SHP77 (cell line): ENCODE measurements at regions not wholly inside any gene's neighbourhood (a gene's known extent, or its start where the extent isn't known, plus 50 kb on each side); places are given as distances from the start of the nearest gene placed in this dataset.

Experiments used
- DNase-seq, 2 experiments: peaks; one replicate each; lab custom pipeline; 2025; lab: John Stamatoyannopoulos, UW

DNA sequence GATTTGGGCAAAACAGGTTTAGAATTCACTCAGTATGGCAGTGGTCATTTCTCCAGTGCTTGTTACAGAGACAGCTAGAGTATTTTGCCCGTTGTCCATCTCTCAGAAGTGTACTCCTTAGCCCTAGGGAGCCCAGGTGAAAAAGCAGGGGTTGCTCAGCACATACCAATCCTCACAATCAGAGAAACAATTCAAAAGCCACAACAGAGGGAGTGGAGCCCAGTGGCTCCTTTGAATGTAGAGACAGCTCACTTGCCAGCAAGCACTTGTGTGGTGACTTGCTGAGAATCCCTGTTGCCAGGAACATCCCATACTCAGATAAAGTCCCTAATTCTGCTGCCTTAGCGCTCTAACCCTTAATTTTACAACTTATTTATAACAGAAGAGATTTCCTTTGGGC, 1488.3 kb downstream of the RPA4 start:
- no peak for DNase-seq

DNA sequence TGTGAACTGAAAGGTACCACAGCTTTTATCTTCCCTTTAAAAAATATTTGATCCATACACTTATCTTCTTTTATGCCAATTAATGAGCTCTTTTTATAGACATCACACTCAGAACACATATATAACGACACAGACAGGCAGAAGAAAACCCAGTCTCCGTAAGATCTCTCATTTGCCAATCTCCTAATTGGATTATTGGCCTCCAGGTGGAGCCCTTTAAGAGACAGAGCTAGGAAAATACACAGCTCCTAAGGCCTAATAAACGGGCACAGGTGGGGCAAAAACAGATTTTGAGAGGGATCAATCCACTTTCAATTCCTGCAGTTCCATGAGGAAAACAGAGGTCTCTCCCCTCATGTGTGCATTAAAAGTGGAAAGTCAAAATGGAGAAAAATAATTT, 1495.4 kb downstream of the RPA4 start:
- peak in 1 of 2 experiments; percentile 0 for DNase-seq

DNA sequence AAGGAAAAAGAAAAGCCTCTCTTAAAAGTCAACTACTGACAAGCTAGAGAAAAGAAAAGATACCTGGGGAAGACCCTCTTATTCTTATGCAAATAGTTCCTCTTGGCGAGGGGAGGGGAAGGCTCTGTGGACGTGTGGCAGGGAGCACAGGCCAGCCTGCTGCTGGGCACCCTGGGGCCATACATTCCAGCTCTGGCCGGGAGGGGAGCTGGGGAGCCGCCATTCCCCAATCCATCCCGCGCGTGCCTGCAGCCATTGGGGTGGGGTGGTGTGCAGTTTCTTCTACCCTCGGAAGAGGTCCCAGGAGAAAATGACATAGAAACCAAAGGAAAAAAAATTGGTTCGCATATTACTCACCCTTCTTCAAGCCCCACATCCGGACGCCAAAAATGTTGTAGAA, 1496.4 kb downstream of the RPA4 start:
- no peak for DNase-seq

DNA sequence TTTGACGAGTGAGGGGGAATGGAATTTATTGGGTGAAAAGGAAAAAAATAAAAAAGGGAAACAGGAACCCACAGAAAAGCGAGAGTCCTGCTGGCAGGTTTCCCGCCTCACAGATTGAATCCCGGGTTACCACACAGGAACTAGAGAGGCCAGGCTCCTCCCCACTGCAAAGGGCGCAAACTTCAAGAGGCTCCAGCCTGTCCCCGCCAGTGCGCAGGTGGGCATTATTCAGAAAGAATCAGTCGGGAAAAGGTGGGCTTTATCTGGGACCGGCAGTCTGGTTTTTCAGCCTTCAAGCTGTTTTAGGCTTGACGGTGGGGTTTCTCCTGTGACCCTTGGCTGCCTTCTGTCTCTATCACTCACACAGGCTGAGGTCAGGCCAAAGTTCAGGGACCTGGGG, 1496.8 kb downstream of the RPA4 start:
- DNase-seq: no peak

DNA sequence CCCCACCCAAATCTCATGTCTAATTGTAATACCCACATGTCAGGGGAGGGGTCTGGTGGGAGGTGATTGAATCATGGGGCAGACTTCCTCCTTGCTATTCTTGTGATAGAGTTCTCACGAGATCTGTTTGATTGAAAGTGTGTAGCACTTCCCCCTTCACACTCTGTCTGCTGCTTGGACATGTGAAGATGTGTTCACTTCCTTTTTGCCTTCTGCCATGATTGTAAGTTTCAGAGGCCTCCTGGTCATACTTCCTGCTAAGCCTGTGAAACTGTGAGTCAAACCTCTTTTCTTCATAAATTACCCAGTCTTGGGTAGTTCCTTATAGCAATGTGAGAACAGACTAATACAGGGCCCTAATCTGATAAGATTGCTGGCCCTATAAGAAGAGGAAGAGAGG, 1514.8 kb downstream of the RPA4 start:
- DNase-seq: no peak

DNA sequence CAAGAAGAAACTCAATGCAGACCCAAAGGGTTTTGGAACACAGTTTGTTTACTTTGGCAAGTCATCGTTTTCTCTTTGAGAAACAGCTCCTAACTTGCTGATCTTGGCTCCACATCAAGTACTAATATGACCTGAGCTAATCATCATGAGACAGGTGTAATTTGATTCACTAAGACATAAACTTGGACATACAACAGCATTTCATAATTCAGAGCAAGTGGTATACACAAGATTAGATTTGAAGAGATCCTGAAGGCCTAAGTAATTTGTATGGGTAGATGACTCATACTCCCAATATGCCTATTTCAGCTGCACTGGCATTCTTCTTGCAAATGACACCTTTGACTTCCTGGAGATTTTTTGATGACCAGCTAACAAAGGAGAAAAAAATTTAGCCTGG, 1521.7 kb downstream of the RPA4 start:
- DNase-seq: no peak

DNA sequence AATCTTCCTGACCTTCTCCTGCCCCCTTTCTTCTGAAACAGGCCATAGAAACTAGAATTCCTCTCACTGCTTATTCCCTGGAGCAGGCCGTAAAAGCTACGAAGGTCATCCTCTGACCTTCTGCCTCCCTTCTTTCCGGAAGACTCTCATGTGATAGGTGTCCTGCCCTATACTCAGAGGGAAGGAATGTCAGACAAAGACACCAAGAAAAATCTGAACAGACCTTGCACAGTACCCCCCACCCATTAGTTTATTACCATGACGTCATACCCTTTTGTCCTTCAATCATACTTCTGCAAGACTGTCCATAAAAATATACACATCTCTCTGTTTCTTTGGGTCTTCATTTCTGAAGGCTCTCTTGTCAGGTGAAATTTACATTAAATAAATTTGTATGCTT, 1523.9 kb downstream of the RPA4 start:
- DNase-seq: no peak

DNA sequence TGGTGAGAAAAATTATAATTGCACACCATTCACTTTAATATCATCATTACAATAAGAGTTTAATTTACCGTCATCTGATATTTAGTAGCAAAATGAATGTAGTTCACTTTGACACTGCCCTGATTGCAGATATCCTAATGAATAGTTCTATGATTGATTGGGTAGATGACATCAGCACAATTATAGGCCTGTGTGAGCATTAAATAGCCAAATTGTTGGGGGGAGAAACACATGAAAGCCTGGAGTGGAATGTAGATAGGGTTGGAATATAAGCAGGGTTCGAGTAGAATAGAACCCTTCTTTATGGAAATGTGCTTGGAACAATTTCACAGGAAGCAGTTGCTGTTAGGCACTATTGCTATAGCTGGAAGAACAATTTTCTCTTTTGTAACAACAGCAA, 1526.2 kb downstream of the RPA4 start:
- DNase-seq: no peak

DNA sequence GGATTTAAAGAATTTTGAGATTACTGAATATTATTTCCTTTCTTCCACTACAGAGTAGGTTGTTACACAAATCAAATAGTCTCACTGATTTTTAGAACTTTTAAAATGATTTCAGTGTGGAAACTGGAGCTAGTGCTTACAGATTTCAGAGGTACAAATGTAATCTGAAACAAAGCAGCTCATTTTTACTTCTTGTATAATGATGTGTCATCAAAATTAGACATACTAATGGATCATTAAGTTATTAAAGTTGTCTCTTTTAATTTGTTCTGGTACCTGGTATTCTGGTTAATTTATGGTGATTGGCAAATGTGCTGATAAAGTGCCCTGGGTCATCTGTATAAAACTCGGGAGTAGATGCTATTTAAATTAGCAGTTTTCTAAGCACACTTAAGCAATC, 1528.3 kb downstream of the RPA4 start:
- DNase-seq: no peak

DNA sequence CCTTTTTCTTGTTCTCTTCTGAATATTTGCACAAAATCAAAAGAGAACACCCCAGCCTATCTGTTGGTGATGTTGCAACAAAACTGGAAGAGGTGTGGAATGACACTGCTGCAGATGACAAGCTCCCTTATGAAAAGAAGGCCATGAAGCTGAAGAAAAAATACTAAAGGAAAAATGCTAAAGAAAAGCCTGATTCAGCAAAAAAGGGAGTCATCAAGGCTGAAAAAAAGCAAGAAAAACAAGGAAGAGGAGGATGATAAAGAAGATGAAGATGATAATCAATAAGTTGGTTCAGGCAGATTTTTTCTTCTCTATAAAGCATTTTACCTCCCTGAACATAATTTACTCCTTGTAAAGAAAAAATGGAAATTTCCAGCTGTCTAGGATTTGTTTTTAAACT, 1538.8 kb downstream of the RPA4 start:
- DNase-seq: no peak

DNA sequence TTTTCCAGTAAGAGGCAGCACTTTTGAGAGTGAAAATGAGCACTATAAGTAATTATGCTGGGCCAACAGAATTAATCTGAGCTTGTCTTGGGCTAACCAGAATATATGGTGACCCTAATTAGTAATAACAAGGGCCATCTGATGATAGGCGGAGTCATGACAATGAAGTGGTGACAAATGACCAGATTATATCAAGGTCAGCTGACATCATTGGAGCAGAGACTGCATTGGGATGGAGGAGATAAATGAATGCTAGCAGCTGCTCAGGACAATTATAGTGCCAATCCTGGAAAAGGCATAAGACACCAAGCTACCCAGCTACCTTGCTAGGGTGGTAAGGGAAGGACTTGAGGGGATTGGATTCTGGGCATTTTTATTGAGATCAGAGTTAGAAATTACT, 1548.7 kb downstream of the RPA4 start:
- DNase-seq: no peak

DNA sequence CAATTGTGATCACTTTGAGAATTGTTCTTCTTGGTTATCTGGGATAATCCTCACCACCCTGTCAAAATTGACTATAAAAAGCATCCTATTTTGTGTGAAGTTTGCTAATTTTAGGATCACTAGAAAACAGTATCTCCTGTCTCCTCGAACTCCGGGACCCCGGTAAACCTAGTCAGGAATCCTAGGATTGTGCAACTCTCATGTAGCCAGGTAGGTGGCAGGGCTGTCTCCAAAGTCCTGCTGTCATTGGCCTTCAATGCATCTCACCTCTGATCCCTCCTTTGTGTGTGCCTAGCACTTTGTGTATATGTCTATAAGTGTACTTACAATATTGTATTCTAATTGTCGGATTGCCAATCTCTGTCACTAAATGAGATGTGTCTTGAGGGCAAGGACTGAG, 1564.8 kb downstream of the RPA4 start:
- DNase-seq: no peak

DNA sequence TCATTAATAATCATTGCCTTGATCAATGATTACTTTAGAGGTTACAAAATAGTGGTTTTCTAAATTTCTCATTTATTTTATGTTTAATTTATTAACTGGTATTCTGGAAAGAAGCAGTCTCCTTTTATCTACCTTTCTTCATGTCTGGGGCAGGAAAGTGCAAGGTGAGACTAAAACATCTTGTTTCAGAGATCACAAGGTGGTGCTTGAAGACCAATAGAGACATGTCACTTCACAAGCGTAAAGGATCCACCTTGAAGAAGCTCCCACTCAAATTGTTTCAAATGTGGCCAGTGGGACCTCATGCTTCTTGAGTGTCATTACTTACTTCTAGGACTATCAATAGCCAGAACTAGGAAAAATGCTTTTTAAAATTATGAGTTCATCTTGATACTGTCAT, 1568.7 kb downstream of the RPA4 start:
- DNase-seq: no peak

DNA sequence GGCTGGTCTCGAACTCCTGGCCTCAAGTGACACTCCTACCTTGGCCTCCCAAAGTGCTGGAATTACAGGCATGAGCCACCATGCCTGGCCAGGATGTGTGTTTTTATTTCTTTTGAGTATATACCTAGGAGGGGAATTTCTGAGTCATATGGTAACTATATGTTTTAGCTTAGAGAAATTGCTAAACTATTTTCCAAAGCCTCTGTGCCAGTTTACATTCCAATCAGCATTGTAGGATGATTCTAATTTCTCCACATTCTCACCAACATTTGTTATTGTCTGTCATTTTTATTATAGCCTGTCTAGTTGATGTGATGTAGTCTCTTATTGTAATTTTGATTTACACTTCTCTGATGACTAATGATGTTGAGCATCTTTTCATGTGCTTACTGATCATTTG, 1576.0 kb downstream of the RPA4 start:
- DNase-seq: no peak

DNA sequence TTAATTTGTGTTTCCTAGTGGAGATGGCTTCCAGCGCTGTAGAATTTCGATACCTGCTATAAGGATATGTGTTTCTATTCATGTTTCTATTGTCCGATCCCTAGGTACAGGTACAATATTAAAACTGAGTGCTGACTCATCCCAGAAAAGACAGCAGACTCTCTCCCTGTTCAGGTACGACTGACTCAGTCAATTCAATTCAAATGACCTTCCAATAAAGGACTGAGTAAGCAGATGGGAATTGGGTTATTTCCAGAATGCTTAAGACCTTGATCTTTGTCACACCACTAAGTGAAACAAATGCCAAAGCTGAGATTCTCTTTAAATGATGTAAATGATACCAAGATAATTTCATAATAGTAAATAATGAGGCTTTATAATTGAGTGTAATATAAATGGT, 1596.9 kb downstream of the RPA4 start:
- no peak for DNase-seq

DNA sequence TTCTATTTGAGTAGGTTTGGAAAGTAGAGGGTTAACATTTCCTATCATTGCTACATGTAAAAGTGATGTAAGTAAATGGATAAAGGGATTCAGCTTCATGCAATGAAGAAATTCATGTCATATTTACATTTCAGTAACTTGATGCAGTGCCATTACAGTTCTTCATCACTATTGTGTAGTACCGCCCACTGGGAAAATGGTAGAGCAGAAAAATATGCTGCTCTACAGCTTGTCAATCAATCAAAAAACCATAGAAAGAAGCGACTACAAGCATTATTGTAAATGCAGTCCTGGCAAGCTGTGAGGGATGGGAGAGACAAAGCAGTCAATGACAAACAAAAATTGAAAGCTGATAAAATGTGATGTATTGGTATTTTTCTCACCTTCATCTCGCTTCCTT, 1597.9 kb downstream of the RPA4 start:
- DNase-seq: no peak

DNA sequence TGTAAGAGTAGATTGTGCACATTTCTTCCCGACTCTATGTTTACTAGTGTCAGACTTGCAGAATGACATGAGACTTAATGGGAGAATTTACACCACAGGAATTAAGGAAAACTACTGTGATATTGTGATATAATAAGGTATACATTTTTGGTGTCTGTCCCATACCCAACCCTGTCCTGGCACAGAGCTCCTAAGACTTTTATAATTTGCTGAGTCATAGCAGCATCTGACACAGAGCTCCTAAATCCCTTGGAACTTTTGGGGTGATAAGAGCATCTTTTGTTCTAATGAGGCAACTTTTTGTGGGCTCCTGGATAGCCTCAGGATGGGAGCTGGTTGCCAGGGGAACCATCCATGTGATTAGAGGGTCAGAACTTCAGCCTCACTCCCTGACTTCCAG, 1607.0 kb downstream of the RPA4 start:
- no peak for DNase-seq

DNA sequence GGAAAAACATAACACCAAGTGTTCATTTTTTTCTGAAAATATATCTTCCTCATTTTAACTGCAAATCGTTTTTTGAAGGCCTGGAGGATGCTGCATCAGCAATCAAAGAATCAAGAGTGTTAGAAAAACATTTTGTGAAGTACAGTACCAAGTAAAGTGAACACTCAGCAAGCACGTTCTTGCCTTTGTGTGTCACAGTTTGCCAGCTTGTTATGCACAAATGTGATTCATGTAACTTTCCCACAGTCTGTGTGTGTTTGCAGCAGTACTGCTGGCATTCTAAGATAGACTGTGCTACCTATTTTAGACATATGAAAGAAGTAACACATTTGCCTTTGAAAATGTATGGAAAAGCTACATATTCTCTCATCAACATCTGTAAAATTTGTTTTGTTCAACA, 1617.7 kb downstream of the RPA4 start:
- DNase-seq: no peak

DNA sequence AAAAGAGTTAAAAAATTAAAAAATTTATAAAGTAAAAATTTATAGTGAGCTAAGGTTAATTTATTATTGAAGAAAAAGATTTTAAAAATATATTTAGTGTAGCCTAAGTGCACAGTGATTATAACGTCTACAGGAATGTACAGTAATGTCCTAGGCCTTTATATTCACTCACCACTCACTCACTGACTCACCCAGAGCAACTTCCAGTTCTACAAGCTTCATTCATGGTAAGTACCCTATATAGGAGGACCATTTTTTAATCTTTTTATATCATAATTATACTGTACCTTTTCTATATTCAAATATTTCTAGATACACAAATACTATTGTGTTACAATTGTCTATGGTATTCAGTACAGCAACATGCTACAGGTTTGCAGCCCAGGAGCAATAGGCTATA, 1623.2 kb downstream of the RPA4 start:
- DNase-seq: no peak

DNA sequence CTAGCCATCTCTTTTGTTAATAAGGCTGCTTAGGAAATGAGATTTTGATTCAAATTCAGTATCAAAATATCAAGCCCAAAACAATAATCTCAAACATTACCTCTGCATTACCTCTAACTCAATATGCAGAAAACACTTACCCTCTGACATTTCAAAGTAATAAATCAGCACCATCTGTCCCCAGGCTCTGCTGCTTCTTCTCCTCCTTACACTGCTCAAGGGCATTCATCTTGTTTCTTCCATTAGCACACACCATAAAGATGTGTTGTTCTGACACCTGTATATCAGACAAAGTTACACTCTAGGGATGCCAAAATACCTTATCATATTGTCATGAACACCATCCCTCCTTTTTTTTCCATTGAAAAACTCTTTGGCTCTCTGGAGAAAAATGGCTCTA, 1630.3 kb downstream of the RPA4 start:
- no peak for DNase-seq

DNA sequence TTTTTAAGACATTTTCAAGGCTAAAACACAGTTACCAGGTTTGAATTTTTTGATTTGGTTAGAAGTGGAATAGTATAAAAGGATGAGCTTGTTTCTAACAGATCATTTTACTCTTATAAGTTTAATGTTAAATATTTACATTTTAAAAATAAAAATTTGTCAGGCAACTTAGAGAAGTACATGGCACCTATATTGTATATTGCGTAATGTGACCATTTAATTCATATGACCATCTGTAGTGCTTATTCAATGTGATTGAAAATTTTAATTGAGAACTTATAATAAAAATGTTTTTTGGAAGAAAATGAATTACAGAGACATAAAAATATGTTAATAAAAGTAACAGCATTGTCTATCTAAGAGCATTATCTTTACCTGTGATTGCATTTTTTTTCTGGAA, 1632.4 kb downstream of the RPA4 start:
- no peak for DNase-seq

DNA sequence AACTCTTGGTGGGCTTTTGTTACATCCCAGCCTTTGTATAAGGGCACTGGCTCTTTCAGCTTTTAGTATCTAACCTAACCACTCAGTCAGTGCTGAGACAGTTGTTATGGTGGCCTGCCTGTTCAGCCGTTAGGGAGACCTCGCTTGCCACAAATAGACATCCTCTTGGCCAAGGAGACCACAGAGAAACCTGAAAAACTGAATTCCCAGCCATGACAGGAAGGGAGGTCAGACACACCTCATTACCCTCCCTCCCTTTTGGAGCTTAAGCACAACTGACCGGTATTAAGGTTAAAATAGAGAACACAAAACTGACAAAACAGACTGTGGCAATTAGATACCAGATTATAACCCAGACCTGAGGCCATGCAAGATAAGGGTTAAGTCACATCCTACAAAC, 1639.3 kb downstream of the RPA4 start:
- no peak for DNase-seq

DNA sequence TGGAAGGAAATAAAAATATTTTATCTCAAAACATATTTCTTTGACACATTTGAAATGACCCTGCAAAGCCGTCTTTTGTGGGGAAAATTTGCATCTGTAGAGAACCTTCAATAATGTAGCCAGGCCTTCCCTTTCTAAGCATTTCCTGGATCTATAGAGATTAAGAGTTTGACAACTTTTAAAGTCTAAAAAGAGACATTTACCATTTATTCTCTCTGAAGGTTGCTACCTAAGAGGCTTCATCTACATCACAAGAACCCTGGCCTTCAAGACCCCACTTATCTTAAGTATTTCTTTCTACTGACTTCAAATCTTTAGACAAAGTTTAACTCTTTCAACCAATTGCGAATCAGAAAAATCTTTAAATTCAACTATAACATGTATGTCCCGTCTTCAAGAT, 1639.8 kb downstream of the RPA4 start:
- no peak for DNase-seq

DNA sequence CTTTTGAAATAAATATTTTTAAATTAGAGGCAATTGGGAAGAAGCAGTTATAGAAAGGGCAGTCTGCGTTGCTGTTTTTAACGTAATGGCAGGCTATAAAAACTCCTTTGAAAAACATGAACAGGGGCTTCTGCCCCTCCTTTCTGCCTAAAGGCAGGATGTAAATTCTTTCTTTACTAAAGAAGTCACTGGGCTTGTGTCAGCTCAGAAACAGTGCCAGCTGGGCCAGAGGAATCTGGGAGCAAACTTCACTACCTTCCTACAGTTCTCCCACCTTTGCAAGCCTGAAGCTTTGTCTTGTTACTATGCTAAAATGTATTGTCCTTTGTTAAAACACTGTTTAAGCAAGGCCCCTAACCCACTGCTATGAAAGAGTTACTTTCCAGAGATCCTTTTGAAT, 1664.8 kb downstream of the RPA4 start:
- DNase-seq: no peak

DNA sequence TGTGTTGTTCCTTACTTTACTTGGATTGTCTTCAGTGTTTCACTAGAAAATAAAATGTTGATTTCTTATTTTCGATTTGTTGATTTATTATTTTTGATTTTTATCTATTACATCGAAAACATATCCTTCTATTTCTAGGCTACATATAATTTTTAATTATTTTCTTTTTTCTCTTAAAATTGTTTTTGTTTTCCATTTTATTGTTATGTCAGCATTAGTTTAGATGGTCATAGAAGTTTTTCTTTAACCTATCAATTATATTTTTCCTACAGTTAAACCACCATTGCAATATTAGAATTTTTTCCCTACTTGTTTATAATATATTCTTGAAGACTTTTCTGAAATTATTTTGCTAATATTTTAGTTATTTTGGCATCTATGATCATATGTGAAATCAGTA, 1685.1 kb downstream of the RPA4 start:
- no peak for DNase-seq
